GM12878 (cell line): ENCODE measurements at regions not wholly inside any gene's neighbourhood (a gene's known extent, or its start where the extent isn't known, plus 50 kb on each side); places are given as distances from the start of the nearest gene placed in this dataset.

ENCODE experiments used
- ATAC-seq: fragments of 200-7000 bp; cut with Tn5 transposase; 3 replicates; pipeline ENCODE4 v1.9.1; 2020; ENCODE audit warnings: mild to moderate bottlenecking, moderate library complexity
- BruUV-seq: library from RNA; stranded (reverse); fragments of 400-500 nt; replicated peaks from 2 replicates; lab custom pipeline; 2021; lab: Mats Ljungman, UMichigan
- CTCF ChIA-PET: fragments of 300-600 bp; sonication (Branson Sonifier 250); formaldehyde crosslinking; extraction: SDS; loops from one replicate; lab custom pipeline; 2021; ENCODE audit warnings: inconsistent platforms; lab: Yijun Ruan, JAX
- POLR2A ChIA-PET: fragments of 350-600 bp; formaldehyde crosslinking; extraction: SDS; loops from one replicate; lab custom pipeline; 2021; ENCODE audit warnings: inconsistent platforms; lab: Charles Lee
- RAD21 ChIA-PET: fragments of 300-600 bp; sonication (Branson Sonifier 250); formaldehyde crosslinking; loops from one replicate; lab custom pipeline; 2023; ENCODE audit warnings: antibody characterized with exemption; ENCODE audit not compliant: unreplicated experiment; lab: Charles Lee
- SMC1A ChIA-PET: fragments of 300-600 bp; sonication (Branson Sonifier 250); formaldehyde crosslinking; loops from one replicate; lab custom pipeline; 2023; ENCODE audit not compliant: unreplicated experiment, uncharacterized antibody; lab: Charles Lee
- DNase-seq: peaks from one replicate; pipeline ENCODE4 v3.0.0-alpha.2; 2011; ENCODE audit warnings: low read depth, low spot score
- FAIRE-seq: peaks from 3 replicates; lab custom pipeline; 2011; peaks lifted over from hg19 to GRCh38; lab: Jason Lieb, UNC
- H2AFZ ChIP-seq: 2 replicates; pipeline ENCODE4 v1.6.0; 2011; ENCODE audit warnings: low read depth, low read length, control low read depth; ENCODE audit not compliant: control insufficient read depth
- H3K27ac ChIP-seq: 2 replicates; pipeline ENCODE4 v1.5.1; 2011; ENCODE audit warnings: control low read depth; ENCODE audit not compliant: control insufficient read depth, insufficient read depth
- H3K27me3 ChIP-seq, 2 experiments: replicated peaks in 1 of 2; 2 replicates each; pipeline versions ENCODE4 v1.6.0 to v1.6.1; 2011; ENCODE audit warnings: low read length in 1 of 2; ENCODE audit not compliant: control insufficient read depth in 2 of 2, insufficient read depth in 2 of 2
- H3K36me3 ChIP-seq, 2 experiments: 2 replicates each; pipeline ENCODE4 v1.5.1; 2011; ENCODE audit warnings: low read length in 1 of 2; ENCODE audit not compliant: control insufficient read depth in 2 of 2, insufficient read depth in 2 of 2
- H3K4me1 ChIP-seq: 2 replicates; pipeline ENCODE4 v1.6.1; 2011; ENCODE audit warnings: mild to moderate bottlenecking, low read length, moderate library complexity, mixed read lengths; ENCODE audit not compliant: control insufficient read depth, insufficient read depth
- H3K4me2 ChIP-seq: 2 replicates; pipeline ENCODE4 v1.6.0; 2011; ENCODE audit warnings: control low read depth; ENCODE audit not compliant: control insufficient read depth, insufficient read depth
- H3K4me3 ChIP-seq: fragments of 200-600 bp; sonication (generic); 2 replicates; pipeline ENCODE4 v1.5.1; 2016
- H3K79me2 ChIP-seq: 2 replicates; pipeline ENCODE4 v1.6.0; 2011; ENCODE audit warnings: low read length; ENCODE audit not compliant: control insufficient read depth, insufficient read depth
- H3K9ac ChIP-seq: 2 replicates; pipeline ENCODE4 v1.8.0; 2011; ENCODE audit warnings: low read length, control low read depth, mixed read lengths; ENCODE audit not compliant: control insufficient read depth, insufficient read depth
- H3K9me3 ChIP-seq: replicated peaks from 3 replicates; pipeline ENCODE4 v1.5.1; 2011; ENCODE audit warnings: mild to moderate bottlenecking, low read length; ENCODE audit not compliant: control insufficient read depth, insufficient read depth
- H4K20me1 ChIP-seq: 2 replicates; pipeline ENCODE4 v1.6.0; 2011; ENCODE audit not compliant: control insufficient read depth, insufficient read depth
- GABPA ChIP-seq: IDR thresholded peaks from 2 replicates; pipeline ENCODE4 v1.6.1; 2014; ENCODE audit warnings: antibody characterized with exemption, low read depth, mild to moderate bottlenecking, inconsistent platforms
- IKZF1 ChIP-seq: fragments of 450-650 bp; conservative IDR thresholded peaks from 2 replicates; pipeline ENCODE4 v1.6.1; 2017; ENCODE audit warnings: antibody characterized with exemption, mild to moderate bottlenecking
- SIX5 ChIP-seq: IDR thresholded peaks from 2 replicates; pipeline ENCODE4 v1.6.1; 2011; ENCODE audit warnings: mild to moderate bottlenecking, low read depth, low read length, moderate library complexity; ENCODE audit not compliant: severe bottlenecking
- YBX1 ChIP-seq: fragments of 450-650 bp; IDR thresholded peaks from 2 replicates; pipeline ENCODE4 v1.6.1; 2016; ENCODE audit warnings: antibody characterized with exemption
- WGBS: methylation state at CpG from one replicate; pipeline ENCODE4 v1.1.6; 2016; ENCODE audit warnings: low lambda C conversion rate; ENCODE audit not compliant: insufficient replicate concordance, insufficient coverage; ENCODE audit errors: missing lambda C conversion rate; 5-methylcytosine and 5-hydroxymethylcytosine counted together
- in situ Hi-C: fragments of 300-500 bp; cut with MboI; formaldehyde crosslinking; loops from 9 replicates; pipeline ENCODE4 v1.14.3; 2018; ENCODE audit warnings: mixed read lengths
- intact Hi-C: fragments of 100-400 bp; cut with micrococcal nuclease; formaldehyde crosslinking; loops from one replicate; pipeline ENCODE4 v1.14.2; 2022; ENCODE audit not compliant: unreplicated experiment
- TF ChIP-seq, protein P1 (sequence below): fragments of 450-650 bp; IDR thresholded peaks from 2 replicates; pipeline ENCODE4 v1.6.1; 2017; ENCODE audit warnings: mild to moderate bottlenecking, moderate library complexity
- TF ChIP-seq, protein P2 (sequence below): fragments of 450-650 bp; formaldehyde crosslinking; IDR thresholded peaks from 2 replicates; pipeline ENCODE4 v1.4.0; 2020; ENCODE audit warnings: mild to moderate bottlenecking, moderate library complexity

DNA sequence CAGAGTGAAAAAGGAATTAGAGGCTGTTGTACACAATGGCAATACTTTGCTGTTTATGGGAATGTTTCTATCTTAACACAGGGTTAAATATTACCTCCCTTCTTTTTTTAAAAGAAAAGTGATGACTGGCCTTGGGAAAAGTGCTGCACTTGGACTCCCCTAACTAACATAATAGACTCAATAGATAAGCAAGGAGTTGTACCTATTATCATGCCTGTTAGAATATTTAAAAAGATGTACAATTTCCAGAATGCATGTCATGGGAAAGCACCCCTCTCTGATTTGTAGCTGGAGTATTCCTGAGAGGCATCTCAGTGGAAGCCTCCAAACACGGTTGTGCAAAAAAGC lies 79.3 kb upstream of the GPC6 start:
- no TSS peak for BruUV-seq
- ChIA-PET SMC1A (no interaction called here), POLR2A (no interaction called here), RAD21 (no interaction called here), CTCF (no interaction called here)
- Histone ChIP-seq H3K9me3 (no peaks in the 10 kb centered on the region), H3K79me2 (no peaks in the 10 kb centered on the region), H3K9ac (no peak overlapping the region), H3K36me3 (no peaks in the 10 kb centered on the region), H3K4me1 (no peaks in the 10 kb centered on the region), H3K27me3 (no peaks in the 10 kb centered on the region), H3K27ac (no peak overlapping the region), H3K4me2 (no peak overlapping the region), H3K4me3 (no peak overlapping the region), H4K20me1 (no peaks in the 10 kb centered on the region), H2AFZ (no peak overlapping the region)
- intact Hi-C loops, result no loop called here
- no peak for ATAC-seq
- in situ Hi-C loops, result no loop called here
- TF ChIP-seq, protein P1, sequence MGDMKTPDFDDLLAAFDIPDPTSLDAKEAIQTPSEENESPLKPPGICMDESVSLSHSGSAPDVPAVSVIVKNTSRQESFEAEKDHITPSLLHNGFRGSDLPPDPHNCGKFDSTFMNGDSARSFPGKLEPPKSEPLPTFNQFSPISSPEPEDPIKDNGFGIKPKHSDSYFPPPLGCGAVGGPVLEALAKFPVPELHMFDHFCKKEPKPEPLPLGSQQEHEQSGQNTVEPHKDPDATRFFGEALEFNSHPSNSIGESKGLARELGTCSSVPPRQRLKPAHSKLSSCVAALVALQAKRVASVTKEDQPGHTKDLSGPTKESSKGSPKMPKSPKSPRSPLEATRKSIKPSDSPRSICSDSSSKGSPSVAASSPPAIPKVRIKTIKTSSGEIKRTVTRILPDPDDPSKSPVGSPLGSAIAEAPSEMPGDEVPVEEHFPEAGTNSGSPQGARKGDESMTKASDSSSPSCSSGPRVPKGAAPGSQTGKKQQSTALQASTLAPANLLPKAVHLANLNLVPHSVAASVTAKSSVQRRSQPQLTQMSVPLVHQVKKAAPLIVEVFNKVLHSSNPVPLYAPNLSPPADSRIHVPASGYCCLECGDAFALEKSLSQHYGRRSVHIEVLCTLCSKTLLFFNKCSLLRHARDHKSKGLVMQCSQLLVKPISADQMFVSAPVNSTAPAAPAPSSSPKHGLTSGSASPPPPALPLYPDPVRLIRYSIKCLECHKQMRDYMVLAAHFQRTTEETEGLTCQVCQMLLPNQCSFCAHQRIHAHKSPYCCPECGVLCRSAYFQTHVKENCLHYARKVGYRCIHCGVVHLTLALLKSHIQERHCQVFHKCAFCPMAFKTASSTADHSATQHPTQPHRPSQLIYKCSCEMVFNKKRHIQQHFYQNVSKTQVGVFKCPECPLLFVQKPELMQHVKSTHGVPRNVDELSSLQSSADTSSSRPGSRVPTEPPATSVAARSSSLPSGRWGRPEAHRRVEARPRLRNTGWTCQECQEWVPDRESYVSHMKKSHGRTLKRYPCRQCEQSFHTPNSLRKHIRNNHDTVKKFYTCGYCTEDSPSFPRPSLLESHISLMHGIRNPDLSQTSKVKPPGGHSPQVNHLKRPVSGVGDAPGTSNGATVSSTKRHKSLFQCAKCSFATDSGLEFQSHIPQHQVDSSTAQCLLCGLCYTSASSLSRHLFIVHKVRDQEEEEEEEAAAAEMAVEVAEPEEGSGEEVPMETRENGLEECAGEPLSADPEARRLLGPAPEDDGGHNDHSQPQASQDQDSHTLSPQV, result no peak
- TF ChIP-seq YBX1 (no peak), GABPA (no peak), SIX5 (no peak), IKZF1 (no peak)
- TF ChIP-seq, protein P2, sequence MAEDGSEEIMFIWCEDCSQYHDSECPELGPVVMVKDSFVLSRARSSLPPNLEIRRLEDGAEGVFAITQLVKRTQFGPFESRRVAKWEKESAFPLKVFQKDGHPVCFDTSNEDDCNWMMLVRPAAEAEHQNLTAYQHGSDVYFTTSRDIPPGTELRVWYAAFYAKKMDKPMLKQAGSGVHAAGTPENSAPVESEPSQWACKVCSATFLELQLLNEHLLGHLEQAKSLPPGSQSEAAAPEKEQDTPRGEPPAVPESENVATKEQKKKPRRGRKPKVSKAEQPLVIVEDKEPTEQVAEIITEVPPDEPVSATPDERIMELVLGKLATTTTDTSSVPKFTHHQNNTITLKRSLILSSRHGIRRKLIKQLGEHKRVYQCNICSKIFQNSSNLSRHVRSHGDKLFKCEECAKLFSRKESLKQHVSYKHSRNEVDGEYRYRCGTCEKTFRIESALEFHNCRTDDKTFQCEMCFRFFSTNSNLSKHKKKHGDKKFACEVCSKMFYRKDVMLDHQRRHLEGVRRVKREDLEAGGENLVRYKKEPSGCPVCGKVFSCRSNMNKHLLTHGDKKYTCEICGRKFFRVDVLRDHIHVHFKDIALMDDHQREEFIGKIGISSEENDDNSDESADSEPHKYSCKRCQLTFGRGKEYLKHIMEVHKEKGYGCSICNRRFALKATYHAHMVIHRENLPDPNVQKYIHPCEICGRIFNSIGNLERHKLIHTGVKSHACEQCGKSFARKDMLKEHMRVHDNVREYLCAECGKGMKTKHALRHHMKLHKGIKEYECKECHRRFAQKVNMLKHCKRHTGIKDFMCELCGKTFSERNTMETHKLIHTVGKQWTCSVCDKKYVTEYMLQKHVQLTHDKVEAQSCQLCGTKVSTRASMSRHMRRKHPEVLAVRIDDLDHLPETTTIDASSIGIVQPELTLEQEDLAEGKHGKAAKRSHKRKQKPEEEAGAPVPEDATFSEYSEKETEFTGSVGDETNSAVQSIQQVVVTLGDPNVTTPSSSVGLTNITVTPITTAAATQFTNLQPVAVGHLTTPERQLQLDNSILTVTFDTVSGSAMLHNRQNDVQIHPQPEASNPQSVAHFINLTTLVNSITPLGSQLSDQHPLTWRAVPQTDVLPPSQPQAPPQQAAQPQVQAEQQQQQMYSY (CRISPR knock-in tag), result no peak
- WGBS, result 6% methylated on average over 1 of the region's 1 CpG
- no peak for FAIRE-seq
- no peak for DNase-seq
